K562 (cell line): ENCODE measurements at regions not wholly inside any gene's neighbourhood (a gene's known extent, or its start where the extent isn't known, plus 50 kb on each side); places are given as distances from the start of the nearest gene placed in this dataset.
A peak's percentile ranks its signal among the peaks of the same experiment; 100 is the strongest.

Experiments
- ATAC-seq: fragments of 200-7000 bp; cut with Tn5 transposase; 3 replicates; pipeline ENCODE4 v1.9.1; 2020; ENCODE audit warnings: moderate library complexity
- BruUV-seq: library from RNA; stranded (reverse); fragments of 400-500 nt; replicated peaks from 2 replicates; lab custom pipeline; 2021; lab: Mats Ljungman, UMichigan
- CTCF ChIA-PET: fragments of 300-600 bp; formaldehyde crosslinking; extraction: SDS; loops from one replicate; lab custom pipeline; 2021; ENCODE audit warnings: low intra/inter-chr PET ratio; lab: Yijun Ruan, JAX
- POLR2A ChIA-PET: fragments of 300-600, 350-650 bp; sonication (Branson Sonifier 250); formaldehyde crosslinking; extraction: SDS; loops from one replicate; lab custom pipeline; 2021; ENCODE audit warnings: antibody characterized with exemption, inconsistent platforms; lab: Yijun Ruan, JAX
- DNase-seq, 4 experiments: peaks; one replicate each; pipeline versions ENCODE4 v3.0.0 to v3.0.0-alpha.2; 2011 to 2018; ENCODE audit warnings: low spot score in 3 of 4, mixed read lengths in 3 of 4; ENCODE audit errors: extremely low read depth in 1 of 4
- FAIRE-seq: peaks from 2 replicates; lab custom pipeline; 2011; peaks lifted over from hg19 to GRCh38; lab: Jason Lieb, UNC
- H2AFZ ChIP-seq: 2 replicates; pipeline ENCODE4 v1.6.0; 2011; ENCODE audit warnings: low read depth, low read length, control low read depth, inconsistent platforms
- H3K27ac ChIP-seq: fragments of 200-600 bp; 3 replicates; pipeline ENCODE4 v1.8.0; 2011; ENCODE audit warnings: low read depth, mild to moderate bottlenecking, control low read depth, inconsistent platforms, low read length, moderate library complexity, mixed read lengths; ENCODE audit errors: extremely low read depth
- H3K27me3 ChIP-seq, 2 experiments: fragments of 300-600 bp in 1 of 2; 2 replicates in 1 of 2; 3 replicates in 1 of 2; pipeline versions ENCODE4 v1.6.0 to v1.8.0; 2011; ENCODE audit warnings: inconsistent platforms in 2 of 2, low read length in 2 of 2, mild to moderate bottlenecking in 1 of 2, mixed read lengths in 1 of 2, moderate library complexity in 1 of 2; ENCODE audit not compliant: control insufficient read depth in 2 of 2, insufficient read depth in 2 of 2
- H3K36me3 ChIP-seq: fragments of 300-600 bp; 3 replicates; pipeline ENCODE4 v1.8.0; 2011; ENCODE audit warnings: mild to moderate bottlenecking, low read length, inconsistent platforms; ENCODE audit not compliant: control insufficient read depth, insufficient read depth
- H3K4me1 ChIP-seq, 2 experiments: fragments of 200-600 bp in 1 of 2; replicated peaks in 1 of 2; 2 replicates in 1 of 2; 3 replicates in 1 of 2; pipeline versions ENCODE4 v1.5.1 to v1.8.0; 2011; ENCODE audit warnings: inconsistent platforms in 2 of 2, low read length in 2 of 2, mild to moderate bottlenecking in 1 of 2, mixed read lengths in 1 of 2, moderate library complexity in 1 of 2; ENCODE audit not compliant: control insufficient read depth in 2 of 2, insufficient read depth in 2 of 2
- H3K4me2 ChIP-seq: 2 replicates; pipeline ENCODE4 v1.6.1; 2011; ENCODE audit warnings: low read length, control low read depth, inconsistent platforms, mixed read lengths; ENCODE audit not compliant: insufficient read depth
- H3K4me3 ChIP-seq: fragments of 200-600 bp; sonication (generic), shearing (Covaris generic); 2 replicates; pipeline ENCODE4 v1.5.1; 2016; ENCODE audit warnings: control low read depth, inconsistent platforms
- H3K79me2 ChIP-seq: fragments of 200-600 bp; 3 replicates; pipeline ENCODE4 v1.8.0; 2011; ENCODE audit warnings: low read length, inconsistent platforms; ENCODE audit not compliant: control insufficient read depth, insufficient read depth
- H3K9ac ChIP-seq, 2 experiments: 2 replicates each; pipeline versions ENCODE4 v1.6.0 to v1.6.1; 2011; ENCODE audit warnings: low read depth in 2 of 2, low read length in 2 of 2, control low read depth in 1 of 2, inconsistent platforms in 1 of 2, mild to moderate bottlenecking in 1 of 2, mixed read lengths in 1 of 2; ENCODE audit not compliant: insufficient read depth in 1 of 2
- H3K9me1 ChIP-seq: one replicate; pipeline ENCODE4 v1.6.0; 2011; ENCODE audit warnings: inconsistent platforms, mild to moderate bottlenecking, low read length, moderate library complexity; ENCODE audit not compliant: control insufficient read depth, insufficient read depth
- H3K9me3 ChIP-seq: replicated peaks from 2 replicates; pipeline ENCODE4 v1.5.1; 2011; ENCODE audit warnings: low read depth, low read length, inconsistent platforms; ENCODE audit not compliant: control insufficient read depth, insufficient read depth
- H4K20me1 ChIP-seq: replicated peaks from 2 replicates; pipeline ENCODE4 v1.6.1; 2011; ENCODE audit warnings: low read length, inconsistent platforms, mixed read lengths; ENCODE audit not compliant: control insufficient read depth, insufficient read depth
- CCAR2 ChIP-seq: fragments of 200-400 bp; formaldehyde crosslinking; IDR thresholded peaks from 2 replicates; pipeline ENCODE4 v1.6.1; 2017; ENCODE audit warnings: mild to moderate bottlenecking, low read depth, low read length
- CEBPZ ChIP-seq: fragments of 150-350 bp; IDR thresholded peaks from 2 replicates; pipeline ENCODE4 v1.6.1; 2014; ENCODE audit warnings: low read depth, mild to moderate bottlenecking, low read length, borderline replicate concordance
- CLOCK ChIP-seq: fragments of 250-450 bp; sonication (Bioruptor Pico); IDR thresholded peaks from 2 replicates; pipeline ENCODE4 v1.4.0; 2020; ENCODE audit warnings: mild to moderate bottlenecking, moderate library complexity, borderline replicate concordance
- ETS1 ChIP-seq: conservative IDR thresholded peaks from 2 replicates; pipeline ENCODE4 v1.6.1; 2011; ENCODE audit warnings: low read depth, mild to moderate bottlenecking, low read length; ENCODE audit not compliant: control insufficient read depth
- FIP1L1 ChIP-seq: fragments of 200-400 bp; formaldehyde crosslinking; IDR thresholded peaks from 2 replicates; pipeline ENCODE4 v1.6.1; 2018; ENCODE audit warnings: mild to moderate bottlenecking, low read depth, low read length; ENCODE audit not compliant: poor library complexity, severe bottlenecking
- GTF2F1 ChIP-seq: IDR thresholded peaks from 2 replicates; pipeline ENCODE4 v1.6.1; 2011; ENCODE audit warnings: low read depth, low read length, improper control_type of control experiment
- HINFP ChIP-seq: fragments of 450-650 bp; conservative IDR thresholded peaks from 2 replicates; pipeline ENCODE4 v1.6.1; 2016; ENCODE audit warnings: missing genetic modification characterization, low read depth, mild to moderate bottlenecking, control low read depth, missing compliant biosample characterization
- MAFF ChIP-seq: IDR thresholded peaks from 2 replicates; pipeline ENCODE4 v1.6.1; 2012; ENCODE audit warnings: low read length, improper control_type of control experiment
- NFRKB ChIP-seq: fragments of 450-650 bp; IDR thresholded peaks from 2 replicates; pipeline ENCODE4 v1.6.1; 2016; ENCODE audit warnings: low read depth
- SMC3 ChIP-seq: conservative IDR thresholded peaks from 2 replicates; pipeline ENCODE4 v1.6.1; 2011; ENCODE audit warnings: low read depth, low read length, improper control_type of control experiment; ENCODE audit not compliant: insufficient read depth
- ZNF124 ChIP-seq: sonication (generic); formaldehyde crosslinking; IDR thresholded peaks from 2 replicates; pipeline ENCODE4 v1.8.1; 2022; ENCODE audit warnings: missing genetic modification reagents
- ZNF143 ChIP-seq: sonication (generic); formaldehyde crosslinking; IDR thresholded peaks from 2 replicates; pipeline ENCODE4 v1.9.0; 2022; ENCODE audit warnings: mild to moderate bottlenecking, missing genetic modification reagents
- ZNF23 ChIP-seq: fragments of 250-450 bp; sonication (Bioruptor Pico); IDR thresholded peaks from 2 replicates; pipeline ENCODE4 v1.4.0; 2020; ENCODE audit warnings: mild to moderate bottlenecking
- ZNF239 ChIP-seq: fragments of 250-450 bp; sonication (Bioruptor Pico); IDR thresholded peaks from 2 replicates; pipeline ENCODE4 v1.4.0; 2020; ENCODE audit warnings: mild to moderate bottlenecking
- in situ Hi-C: fragments of 300-500 bp; cut with MboI; formaldehyde crosslinking; loops from 4 replicates; pipeline ENCODE4 v1.15.0; 2018; ENCODE audit warnings: inconsistent platforms, mixed read lengths
- intact Hi-C: fragments of 100-400 bp; cut with micrococcal nuclease; formaldehyde crosslinking; loops from 2 replicates; pipeline ENCODE4 v1.14.2; 2022

GRCh38 chr2:204428675-204429074 lies 116.6 kb upstream of the PARD3B start:
- in situ Hi-C loops (no loop called here), intact Hi-C loops (no loop called here)
- Histone ChIP-seq H4K20me1 (no peaks in the 10 kb centered on the region), H3K9me1 (no peaks in the 10 kb centered on the region), H3K4me2 (no peak overlapping the region), H3K9me3 (peaks cover 7% of the 10 kb centered on the region), H2AFZ (no peak overlapping the region; the same call in 1 of the 2 replicates), H3K4me1 (no peaks in the 10 kb centered on the region; a peak in 2 of 5 replicates), H3K36me3 (no peaks in the 10 kb centered on the region), H3K27ac (no peak overlapping the region), H3K27me3 (no peaks in the 10 kb centered on the region), H3K9ac (no peak overlapping the region), H3K79me2 (no peaks in the 10 kb centered on the region), H3K4me3 (no peak overlapping the region)
- no TSS peak for BruUV-seq
- ATAC-seq: peak; percentile 61; the same call in 2 of the 3 replicates
- DNase-seq: no peak
- TF ChIP-seq MAFF (no peak), CLOCK (CRISPR knock-in tag) (no peak), ZNF143 (no peak), SMC3 (no peak), CCAR2 (no peak), ETS1 (no peak), CEBPZ (no peak), FIP1L1 (no peak), ZNF239 (no peak), NFRKB (no peak), ZNF124 (CRISPR knock-in tag) (no peak), HINFP (tag) (no peak), ZNF23 (CRISPR knock-in tag) (no peak), GTF2F1 (no peak)
- ChIA-PET CTCF (no interaction called here), POLR2A (interaction anchor here (0.6 to 0.7 kb wide), 2 partner anchors 9 to 21 kb away, joined by 3 read pairs; no protein-coding TSS in a partner anchor)
- no peak for FAIRE-seq
